CD14-positive monocyte (primary cell): ENCODE measurements at regions not wholly inside any gene's neighbourhood (a gene's known extent, or its start where the extent isn't known, plus 50 kb on each side); places are given as distances from the start of the nearest gene placed in this dataset.
A peak's percentile ranks its signal among the peaks of the same experiment; 100 is the strongest.

Source experiments
- DNase-seq, 3 donors: peaks; one replicate each; pipeline ENCODE4 v3.0.0-alpha.2; 2011 to 2022
- H2AFZ ChIP-seq: 2 replicates; pipeline ENCODE4 v1.6.0; 2012; ENCODE audit warnings: mild to moderate bottlenecking, low read depth, low read length, inconsistent platforms; ENCODE audit not compliant: insufficient read depth, poor library complexity, severe bottlenecking
- H3K27ac ChIP-seq, 2 donors: 1 replicate in 1 of 2; 2 replicates in 1 of 2; pipeline ENCODE4 v1.5.1; 2012 to 2013; ENCODE audit warnings: low read length in 2 of 2, control low read depth in 1 of 2, inconsistent platforms in 1 of 2, low read depth in 1 of 2, mild to moderate bottlenecking in 1 of 2
- H3K27me3 ChIP-seq, 2 donors: one replicate each; pipeline versions ENCODE4 v1.6.0 to v1.6.1; 2011 to 2013; ENCODE audit warnings: low read length in 2 of 2; ENCODE audit not compliant: control insufficient read depth in 2 of 2, insufficient read depth in 2 of 2
- H3K36me3 ChIP-seq, 2 donors: replicated peaks in 1 of 2; 1 replicate in 1 of 2; 2 replicates in 1 of 2; pipeline versions ENCODE4 v1.5.1 to v1.6.1; 2012 to 2013; ENCODE audit warnings: low read length in 2 of 2, control low read depth in 1 of 2, inconsistent platforms in 1 of 2, mild to moderate bottlenecking in 1 of 2; ENCODE audit not compliant: insufficient read depth in 2 of 2, control insufficient read depth in 1 of 2
- H3K4me1 ChIP-seq, 2 donors: 1 replicate in 1 of 2; 2 replicates in 1 of 2; pipeline versions ENCODE4 v1.5.1 to v1.6.1; 2012 to 2013; ENCODE audit warnings: low read length in 2 of 2, control low read depth in 1 of 2, inconsistent platforms in 1 of 2, mild to moderate bottlenecking in 1 of 2, moderate library complexity in 1 of 2; ENCODE audit not compliant: insufficient read depth in 2 of 2, control insufficient read depth in 1 of 2
- H3K4me2 ChIP-seq: replicated peaks from 2 replicates; pipeline ENCODE3; 2012; ENCODE audit warnings: low read length, moderate library complexity, mild to moderate bottlenecking; ENCODE audit not compliant: poor library complexity, severe bottlenecking; ENCODE audit errors: extremely low read depth
- H3K4me3 ChIP-seq, 3 experiments: fragments of 200-600 bp in 1 of 3; sonication (generic) in 1 of 3; replicated peaks in 1 of 3; 1 replicate in 2 of 3; 2 replicates in 1 of 3; pipeline ENCODE4 v1.5.1; 2011 to 2013; ENCODE audit warnings: low read length in 3 of 3, mild to moderate bottlenecking in 3 of 3, control low read depth in 2 of 3, low read depth in 2 of 3, inconsistent platforms in 1 of 3, moderate library complexity in 1 of 3
- H3K79me2 ChIP-seq: 2 replicates; pipeline ENCODE4 v1.6.0; 2012; ENCODE audit warnings: mild to moderate bottlenecking, control low read depth, inconsistent platforms, low read length, moderate library complexity; ENCODE audit not compliant: insufficient read depth
- H3K9ac ChIP-seq: 2 replicates; pipeline ENCODE4 v1.6.0; 2017; ENCODE audit warnings: low read length, mild to moderate bottlenecking; ENCODE audit not compliant: insufficient read depth, poor library complexity, severe bottlenecking
- H3K9me3 ChIP-seq, 2 donors: replicated peaks in 1 of 2; 1 replicate in 1 of 2; 2 replicates in 1 of 2; pipeline versions ENCODE4 v1.5.1 to v1.6.1; 2012 to 2013; ENCODE audit warnings: low read length in 2 of 2, control low read depth in 1 of 2; ENCODE audit not compliant: control insufficient read depth in 1 of 2, insufficient read depth in 1 of 2
- H4K20me1 ChIP-seq: 2 replicates; pipeline ENCODE4 v1.6.0; 2012; ENCODE audit warnings: mild to moderate bottlenecking, low read length, control low read depth, moderate library complexity; ENCODE audit not compliant: insufficient read depth
- H3K27ac Mint-ChIP-seq, 7 donors: one replicate each; pipeline ENCODE4 v1.8.0; 2020; ENCODE audit warnings: mild to moderate bottlenecking in 7 of 7, mixed read lengths in 7 of 7, moderate library complexity in 6 of 7, inconsistent platforms in 2 of 7
- H3K27me3 Mint-ChIP-seq, 3 donors: one replicate each; pipeline ENCODE4 v1.8.0; 2021 to 2022; ENCODE audit warnings: low read depth in 3 of 3, mild to moderate bottlenecking in 3 of 3, mixed read lengths in 3 of 3, moderate library complexity in 3 of 3, inconsistent platforms in 1 of 3
- H3K36me3 Mint-ChIP-seq, 2 donors: one replicate each; pipeline ENCODE4 v1.8.0; 2020; ENCODE audit warnings: mixed read lengths in 2 of 2, inconsistent platforms in 1 of 2, mild to moderate bottlenecking in 1 of 2
- H3K4me1 Mint-ChIP-seq: one replicate; pipeline ENCODE4 v1.8.0; 2020; ENCODE audit warnings: mild to moderate bottlenecking, mixed read lengths
- H3K4me3 Mint-ChIP-seq, 2 donors: one replicate each; pipeline ENCODE4 v1.8.0; 2020; ENCODE audit warnings: mild to moderate bottlenecking in 2 of 2, mixed read lengths in 2 of 2, moderate library complexity in 1 of 2
- H3K9me3 Mint-ChIP-seq, 7 donors: one replicate each; pipeline ENCODE4 v1.8.0; 2020 to 2022; ENCODE audit warnings: mixed read lengths in 7 of 7, mild to moderate bottlenecking in 6 of 7, moderate library complexity in 6 of 7, inconsistent platforms in 2 of 7
- CTCF ChIP-seq: fragments of 200-600 bp; IDR thresholded peaks from one replicate; pipeline ENCODE4 v1.8.0; 2022; ENCODE audit warnings: antibody characterized with exemption, mild to moderate bottlenecking
- WGBS: methylation state at CpG from one replicate; pipeline ENCODE4 v1.1.5; 2013; ENCODE audit warnings: missing lambda C conversion rate; ENCODE audit not compliant: insufficient coverage; 5-methylcytosine and 5-hydroxymethylcytosine counted together
- intact Hi-C, 2 donors: fragments of 100-400 bp; cut with micrococcal nuclease; formaldehyde crosslinking; loops; one replicate each; pipeline versions ENCODE4 v1.15.0 to v1.15.1; 2023

GRCh38 chr15:62564886-62565633 lies 400.0 kb upstream of the C2CD4B start:
- H3K27ac Mint-ChIP-seq: no peak overlapping the region
- no peaks in the 10 kb centered on the region for H3K4me1 ChIP-seq
- peaks cover 4% of the 10 kb centered on the region for H3K4me1 Mint-ChIP-seq
- H3K9ac ChIP-seq: no peak overlapping the region
- no peak overlapping the region for H2AFZ ChIP-seq
- peaks cover 0 to 3% (median 0%) of the 10 kb centered on the region in 7 donors for H3K9me3 Mint-ChIP-seq
- H3K36me3 Mint-ChIP-seq: no peaks in the 10 kb centered on the region
- no peaks in the 10 kb centered on the region for H3K27me3 ChIP-seq
- no peak for DNase-seq
- intact Hi-C loops: no loop called here
- H4K20me1 ChIP-seq: no peaks in the 10 kb centered on the region
- 100% methylated on average over 1 of the region's 4 CpGs for WGBS
- no peaks in the 10 kb centered on the region for H3K9me3 ChIP-seq
- no peaks in the 10 kb centered on the region for H3K79me2 ChIP-seq
- no peak for TF ChIP-seq CTCF
- H3K4me3 Mint-ChIP-seq: no peak overlapping the region
- H3K4me2 ChIP-seq: no peak overlapping the region
- H3K4me3 ChIP-seq: no peak overlapping the region
- H3K27me3 Mint-ChIP-seq: peaks cover 0 to 5% (median 5%) of the 10 kb centered on the region in 3 donors
- H3K36me3 ChIP-seq: no peaks in the 10 kb centered on the region
- H3K27ac ChIP-seq: no peak overlapping the region

- Histone ChIP-seq H3K4me2 (no peak overlapping the region), H3K27me3 (no peaks in the 10 kb centered on the region), H3K4me3 (no peak overlapping the region), H2AFZ (no peak overlapping the region), H3K79me2 (no peaks in the 10 kb centered on the region), H3K9ac (no peak overlapping the region), H3K27ac (no peak overlapping the region), H4K20me1 (no peaks in the 10 kb centered on the region), H3K9me3 (no peaks in the 10 kb centered on the region), H3K4me1 (no peaks in the 10 kb centered on the region), H3K36me3 (no peaks in the 10 kb centered on the region)
- no peak for TF ChIP-seq CTCF
- no peaks in the 10 kb centered on the region for H3K36me3 Mint-ChIP-seq
- H3K27ac Mint-ChIP-seq: peak overlapping the region in 1 of 7 donors; percentile 12
- DNase-seq: no peak
- intact Hi-C loops: no loop called here
- H3K27me3 Mint-ChIP-seq: peaks cover 0 to 5% (median 5%) of the 10 kb centered on the region in 3 donors
- H3K4me1 Mint-ChIP-seq: peaks cover 4% of the 10 kb centered on the region
- peaks cover 0 to 3% (median 0%) of the 10 kb centered on the region in 7 donors for H3K9me3 Mint-ChIP-seq
- WGBS: 100% methylated on average over 1 of the region's 3 CpGs
- H3K4me3 Mint-ChIP-seq: no peak overlapping the region
Observed at GRCh38 chr15:62565634-62566026, 400.5 kb upstream of the C2CD4B start.
